ENCODE measurements at regions not wholly inside any gene's neighbourhood (a gene's known extent, or its start where the extent isn't known, plus 50 kb on each side); places are given as distances from the start of the nearest gene placed in this dataset.

GRCh38 chrX:126900937-126901336, 81.4 kb downstream of the PRR32 start:
- no peak overlapping the region for H3K27ac ChIP-seq (ENCODE audit: insufficient read depth, low read length)
- no peak overlapping the region for H2BK15ac ChIP-seq (ENCODE audit: low read depth, low read length)
- dilution Hi-C loops (cut with HindIII; ENCODE audit: low sequenced_read_pairs, unreplicated experiment): no loop called here
- H2BK20ac ChIP-seq (ENCODE audit: low read depth, low read length): no peak overlapping the region
- no peak overlapping the region for H2BK5ac ChIP-seq (ENCODE audit: low read depth, low read length, poor library complexity, severe bottlenecking)
- DNase-seq (no peak), ATAC-seq (ENCODE audit: low read depth) (no peak)
- TF ChIP-seq MAFK (IDR thresholded peaks at IDR 0.05; ENCODE audit: low read depth, low read length) (no peak), CEBPB (IDR thresholded peaks at IDR 0.05; ENCODE audit: low read depth, low read length) (no peak), MAZ (IDR thresholded peaks at IDR 0.05; ENCODE audit: borderline replicate concordance, low read depth, low read length) (no peak), FOS (IDR thresholded peaks at IDR 0.05; ENCODE audit: low read depth, low read length) (no peak), RFX5 (IDR thresholded peaks at IDR 0.05; ENCODE audit: low read depth, low read length) (no peak), CHD1 (IDR thresholded peaks at IDR 0.05; ENCODE audit: low read depth, low read length) (no peak), RCOR1 (IDR thresholded peaks at IDR 0.05; ENCODE audit: insufficient replicate concordance, low read length) (no peak), SMC3 (IDR thresholded peaks at IDR 0.05; ENCODE audit: low read depth, low read length) (no peak), BHLHE40 (IDR thresholded peaks at IDR 0.05; ENCODE audit: low read depth, low read length) (no peak), RAD21 (IDR thresholded peaks at IDR 0.05; ENCODE audit: low read length) (no peak), USF2 (IDR thresholded peaks at IDR 0.05; ENCODE audit: low read depth, low read length) (no peak), ELK1 (IDR thresholded peaks at IDR 0.05; ENCODE audit: borderline replicate concordance, low read depth, low read length) (no peak), CTCF (conservative IDR thresholded peaks at IDR 0.05; ENCODE audit: low read depth, low read length) (no peak), MXI1 (IDR thresholded peaks at IDR 0.05; ENCODE audit: borderline replicate concordance, low read depth, low read length) (no peak), NFE2L2 (IDR thresholded peaks at IDR 0.05; ENCODE audit: low read depth, low read length) (no peak)
- no peaks in the 10 kb centered on the region for H3K36me3 ChIP-seq (ENCODE audit: control insufficient read depth, insufficient read depth, low read length)
- no peaks in the 10 kb centered on the region for H3K9me3 ChIP-seq (ENCODE audit: control insufficient read depth, insufficient read depth, low read length)
- no peak overlapping the region for H2AFZ ChIP-seq (replicated peaks; ENCODE audit: low read length, poor library complexity)
- no peaks in the 10 kb centered on the region for H3K9me1 ChIP-seq (ENCODE audit: insufficient read depth, low read length)
- BruUV-seq (replicated peaks): no TSS peak
- no peak overlapping the region for H2AK9ac ChIP-seq (replicated peaks; ENCODE audit: low read depth, low read length, poor library complexity)
- H4K5ac ChIP-seq (ENCODE audit: low read depth, low read length): no peak overlapping the region
- no peak overlapping the region for H4K91ac ChIP-seq (ENCODE audit: insufficient read depth, low read depth, low read length)
- ChIA-PET POLR2A (ENCODE audit: unreplicated experiment) (no interaction called here), CTCF (no interaction called here)
- H3K4me2 ChIP-seq (ENCODE audit: low read depth, low read length): no peak overlapping the region
- H3K23ac ChIP-seq (ENCODE audit: low read depth, low read length): no peak overlapping the region
- no peak overlapping the region for H3K4ac ChIP-seq (ENCODE audit: low read depth, low read length)
- no peaks in the 10 kb centered on the region for H3K79me1 ChIP-seq (ENCODE audit: low read depth in 1 of 2, low read length in 2 of 2)
- no peak overlapping the region for H3K18ac ChIP-seq (ENCODE audit: low read depth, low read length)
- H3K27me3 ChIP-seq (ENCODE audit: control insufficient read depth, insufficient read depth, low read length): no peaks in the 10 kb centered on the region
- no peaks in the 10 kb centered on the region for H4K20me1 ChIP-seq (ENCODE audit: insufficient read depth, low read length)
- H3K4me3 ChIP-seq (ENCODE audit: insufficient read depth, low read depth, low read length): no peak overlapping the region
- no peak overlapping the region for H3K56ac ChIP-seq (ENCODE audit: extremely low read depth, insufficient read depth, low read length)
- no peak overlapping the region for H4K8ac ChIP-seq (ENCODE audit: low read depth in 2 of 2, low read length in 2 of 2)
- WGBS, 2 experiments (ENCODE audit: extremely low coverage in 2 of 2, insufficient read length in 1 of 2): 0% methylated on average over 1 of the region's 3 CpGs; no CpG with 5 or more reads in 1 of the 2 experiments
- no peak overlapping the region for H2AK5ac ChIP-seq (ENCODE audit: low read depth, low read length)
- no peak overlapping the region for H3K14ac ChIP-seq (replicated peaks; ENCODE audit: low read depth, low read length)
- intact Hi-C loops (cut with micrococcal nuclease): no loop called here
- no peak overlapping the region for H2BK120ac ChIP-seq (ENCODE audit: low read depth, low read length)
- no peaks in the 10 kb centered on the region for H3K4me1 ChIP-seq (ENCODE audit: control insufficient read depth, insufficient read depth, low read length)
- in situ Hi-C loops (cut with MboI; ENCODE audit: low sequenced_read_pairs): no loop called here
- H3K9ac ChIP-seq (ENCODE audit: low read depth, low read length): no peak overlapping the region
